ENCODE measurements at regions not wholly inside any gene's neighbourhood (a gene's known extent, or its start where the extent isn't known, plus 50 kb on each side); places are given as distances from the start of the nearest gene placed in this dataset.

DNA sequence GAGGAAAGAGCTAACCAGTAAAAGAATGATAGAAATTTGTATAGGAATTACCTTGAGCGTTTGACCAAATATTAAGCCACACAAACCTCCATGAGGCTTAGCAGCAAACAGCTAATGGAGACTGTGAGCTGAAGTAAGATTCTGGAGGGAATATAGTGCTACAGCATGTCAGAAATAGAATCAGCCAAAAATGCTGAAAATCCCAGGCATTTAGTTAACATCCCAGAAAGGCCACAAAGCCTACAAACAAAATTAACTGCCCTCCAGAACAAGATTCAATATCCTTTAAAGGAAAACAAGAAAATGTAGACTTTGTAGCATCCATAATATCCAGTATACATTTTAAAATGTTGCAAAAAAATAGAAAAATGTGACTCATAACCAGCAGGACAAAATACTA is 257.8 kb upstream of the TUSC1 start:
- Mint-ChIP-seq H3K4me3 (ENCODE audit: low read depth) (no peak overlapping the region), H3K27ac (no peak overlapping the region), H3K27me3 (no peaks in the 10 kb centered on the region), H3K9me3 (ENCODE audit: low read depth) (peaks cover 4% of the 10 kb centered on the region), H3K36me3 (ENCODE audit: insufficient read depth) (no peaks in the 10 kb centered on the region), H3K4me1 (ENCODE audit: low read depth) (no peaks in the 10 kb centered on the region)
- no peak for DNase-seq (ENCODE audit: low spot score, unreplicated experiment)
- TF ChIP-seq, protein P1, sequence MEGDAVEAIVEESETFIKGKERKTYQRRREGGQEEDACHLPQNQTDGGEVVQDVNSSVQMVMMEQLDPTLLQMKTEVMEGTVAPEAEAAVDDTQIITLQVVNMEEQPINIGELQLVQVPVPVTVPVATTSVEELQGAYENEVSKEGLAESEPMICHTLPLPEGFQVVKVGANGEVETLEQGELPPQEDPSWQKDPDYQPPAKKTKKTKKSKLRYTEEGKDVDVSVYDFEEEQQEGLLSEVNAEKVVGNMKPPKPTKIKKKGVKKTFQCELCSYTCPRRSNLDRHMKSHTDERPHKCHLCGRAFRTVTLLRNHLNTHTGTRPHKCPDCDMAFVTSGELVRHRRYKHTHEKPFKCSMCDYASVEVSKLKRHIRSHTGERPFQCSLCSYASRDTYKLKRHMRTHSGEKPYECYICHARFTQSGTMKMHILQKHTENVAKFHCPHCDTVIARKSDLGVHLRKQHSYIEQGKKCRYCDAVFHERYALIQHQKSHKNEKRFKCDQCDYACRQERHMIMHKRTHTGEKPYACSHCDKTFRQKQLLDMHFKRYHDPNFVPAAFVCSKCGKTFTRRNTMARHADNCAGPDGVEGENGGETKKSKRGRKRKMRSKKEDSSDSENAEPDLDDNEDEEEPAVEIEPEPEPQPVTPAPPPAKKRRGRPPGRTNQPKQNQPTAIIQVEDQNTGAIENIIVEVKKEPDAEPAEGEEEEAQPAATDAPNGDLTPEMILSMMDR (IDR thresholded peaks at IDR 0.05; ENCODE audit: unreplicated experiment) = no peak

DNA sequence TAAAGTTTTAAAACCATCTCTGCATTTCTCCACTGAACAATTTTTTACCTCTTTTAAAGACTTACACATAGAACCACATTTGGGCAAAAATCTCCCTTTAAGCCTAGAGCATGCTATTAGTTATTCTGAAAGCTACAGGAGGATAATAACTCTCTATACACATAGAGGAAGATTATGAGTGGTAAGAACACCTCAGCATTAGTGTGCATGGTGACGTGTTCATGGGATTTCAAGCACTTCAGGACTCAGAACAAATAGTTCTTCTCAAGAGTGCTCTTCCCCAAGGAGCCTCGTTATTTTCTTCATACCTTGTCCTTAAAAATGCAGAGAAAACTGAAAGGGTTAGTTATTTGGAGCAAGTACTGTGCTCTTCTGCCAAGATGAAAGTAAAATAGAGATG is 256.9 kb upstream of the TUSC1 start:
- Mint-ChIP-seq H3K27ac (no peak overlapping the region), H3K36me3 (ENCODE audit: insufficient read depth) (no peaks in the 10 kb centered on the region), H3K9me3 (ENCODE audit: low read depth) (peaks cover 7% of the 10 kb centered on the region), H3K4me1 (ENCODE audit: low read depth) (no peaks in the 10 kb centered on the region), H3K4me3 (ENCODE audit: low read depth) (no peak overlapping the region), H3K27me3 (no peaks in the 10 kb centered on the region)
- TF ChIP-seq, protein P1 (IDR thresholded peaks at IDR 0.05; ENCODE audit: unreplicated experiment) = no peak
- DNase-seq (ENCODE audit: low spot score, unreplicated experiment) = no peak

DNA sequence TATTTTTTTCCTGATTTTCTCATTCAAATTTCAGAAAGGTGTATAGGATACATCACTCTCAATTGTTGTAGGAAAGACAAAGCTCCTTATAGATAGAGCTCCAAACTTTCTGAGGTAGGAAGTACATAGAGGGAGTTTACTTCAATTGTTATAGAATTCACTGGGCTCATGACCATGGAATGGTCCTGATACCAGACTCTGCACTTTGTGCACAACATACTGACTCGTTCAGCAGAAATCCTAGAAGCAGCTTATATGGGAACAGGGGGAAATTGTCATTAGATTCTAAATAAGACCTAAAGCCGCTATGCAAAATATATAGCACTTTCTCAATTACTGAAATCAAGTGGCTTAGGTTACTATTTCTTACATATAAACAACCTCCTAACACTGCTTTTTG is 240.5 kb upstream of the TUSC1 start:
- H3K4me3 Mint-ChIP-seq (ENCODE audit: low read depth) = no peak overlapping the region
- H3K27ac Mint-ChIP-seq = no peak overlapping the region
- DNase-seq (ENCODE audit: low spot score, unreplicated experiment) = no peak
- H3K27me3 Mint-ChIP-seq = no peaks in the 10 kb centered on the region
- H3K4me1 Mint-ChIP-seq (ENCODE audit: low read depth) = peaks cover 4% of the 10 kb centered on the region
- TF ChIP-seq, protein P1 (IDR thresholded peaks at IDR 0.05; ENCODE audit: unreplicated experiment) = no peak
- H3K36me3 Mint-ChIP-seq (ENCODE audit: insufficient read depth) = no peaks in the 10 kb centered on the region
- peaks cover 8% of the 10 kb centered on the region for H3K9me3 Mint-ChIP-seq (ENCODE audit: low read depth)

DNA sequence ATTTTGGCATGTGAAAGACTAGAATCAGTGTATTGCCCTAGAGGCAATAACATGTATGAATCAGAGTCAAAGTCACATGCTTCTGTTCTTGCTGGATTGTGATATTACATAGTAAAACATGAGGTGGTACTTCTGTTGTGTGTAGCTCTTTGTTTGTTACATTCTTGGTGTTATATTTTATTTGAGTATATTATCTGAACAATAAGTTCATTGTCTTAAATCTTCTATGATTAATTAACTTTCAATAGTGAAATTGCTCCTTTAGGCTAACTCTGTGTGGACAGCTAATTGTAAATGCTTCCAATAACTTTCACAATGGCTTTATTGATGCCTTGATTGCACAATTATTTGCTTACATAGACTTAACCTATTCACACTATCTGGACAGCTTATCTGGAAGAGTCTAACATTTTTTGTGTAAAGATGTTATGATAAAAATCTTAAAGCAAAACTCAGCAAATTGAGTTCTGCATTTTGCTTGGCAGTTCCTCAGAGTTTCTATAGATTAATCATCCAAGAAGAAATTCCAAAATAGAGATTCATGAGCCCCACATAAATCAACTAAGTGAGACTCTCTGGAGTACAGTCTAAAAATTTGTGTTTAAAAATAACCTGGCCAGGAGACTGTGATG is 239.6 kb upstream of the TUSC1 start:
- no peak overlapping the region for H3K27ac Mint-ChIP-seq
- H3K9me3 Mint-ChIP-seq (ENCODE audit: low read depth) = peaks cover 4% of the 10 kb centered on the region
- H3K4me1 Mint-ChIP-seq (ENCODE audit: low read depth) = peaks cover 4% of the 10 kb centered on the region
- no peak for DNase-seq (ENCODE audit: low spot score, unreplicated experiment)
- no peak overlapping the region for H3K4me3 Mint-ChIP-seq (ENCODE audit: low read depth)
- H3K27me3 Mint-ChIP-seq = no peaks in the 10 kb centered on the region
- H3K36me3 Mint-ChIP-seq (ENCODE audit: insufficient read depth) = no peaks in the 10 kb centered on the region
- TF ChIP-seq, protein P1 (IDR thresholded peaks at IDR 0.05; ENCODE audit: unreplicated experiment) = no peak

DNA sequence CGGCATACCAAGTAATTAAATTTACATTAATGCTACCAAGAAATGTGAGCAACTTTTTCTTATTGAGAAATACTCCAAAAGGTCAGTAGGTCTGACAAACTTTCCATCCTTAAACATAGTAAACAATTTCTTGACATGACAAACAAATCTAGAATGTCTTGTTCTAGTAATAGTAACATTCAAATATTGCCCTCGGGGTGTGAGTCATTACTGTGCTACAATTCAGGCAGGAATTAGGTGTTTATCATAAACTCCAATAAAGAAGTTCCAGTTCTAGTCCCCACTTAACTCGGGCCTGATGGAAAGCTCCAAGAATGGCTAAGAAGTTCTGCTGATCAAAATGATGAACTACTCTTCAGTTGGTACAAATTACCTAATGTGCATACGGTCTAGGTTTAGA is 235.6 kb upstream of the TUSC1 start:
- TF ChIP-seq, protein P1 (IDR thresholded peaks at IDR 0.05; ENCODE audit: unreplicated experiment) = no peak
- H3K9me3 Mint-ChIP-seq (ENCODE audit: low read depth) = no peaks in the 10 kb centered on the region
- H3K4me3 Mint-ChIP-seq (ENCODE audit: low read depth) = no peak overlapping the region

More for the DNA sequence above, 235.6 kb upstream of the TUSC1 start:
- Mint-ChIP-seq H3K27me3 (no peaks in the 10 kb centered on the region), H3K36me3 (ENCODE audit: insufficient read depth) (no peaks in the 10 kb centered on the region), H3K27ac (no peak overlapping the region), H3K4me1 (ENCODE audit: low read depth) (peaks cover 4% of the 10 kb centered on the region)
- no peak for DNase-seq (ENCODE audit: low spot score, unreplicated experiment)
